Retinal pigment epithelial cell (primary cell): ENCODE measurements at regions not wholly inside any gene's neighbourhood (a gene's known extent, or its start where the extent isn't known, plus 50 kb on each side); places are given as distances from the start of the nearest gene placed in this dataset.

Source experiments
- DNase-seq: peaks from one replicate; pipeline ENCODE4 v3.0.0-alpha.2; 2010; ENCODE audit warnings: low read depth
- H3K4me3 ChIP-seq: 2 replicates; pipeline ENCODE4 v1.5.1; 2011; ENCODE audit warnings: mild to moderate bottlenecking, low read length, control low read depth, moderate library complexity
- TF ChIP-seq, protein P1 (sequence below): conservative IDR thresholded peaks from 2 replicates; pipeline ENCODE4 v1.5.1; 2011; ENCODE audit warnings: low read depth, low read length, control low read depth, inconsistent platforms

DNA sequence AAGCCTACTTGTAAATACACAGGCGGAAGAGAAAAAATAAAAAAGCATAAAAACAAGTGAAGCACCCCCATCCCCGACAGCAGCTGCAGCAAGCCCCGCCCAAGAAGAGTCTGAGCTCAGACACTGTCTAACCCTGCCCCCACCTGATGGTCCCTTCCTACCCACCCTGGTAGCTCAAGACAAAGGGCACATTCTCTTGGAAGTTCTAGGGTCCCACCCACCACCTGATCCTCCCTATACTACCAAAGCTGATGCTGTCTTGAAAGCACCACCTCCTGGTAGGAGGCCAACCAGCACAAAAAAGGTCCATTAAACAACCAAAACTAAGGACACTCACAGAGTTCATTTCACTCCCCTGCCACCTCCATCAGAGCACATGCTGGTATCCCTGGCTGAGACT is 308.2 kb downstream of the KLHL13 start:
- TF ChIP-seq, protein P1, sequence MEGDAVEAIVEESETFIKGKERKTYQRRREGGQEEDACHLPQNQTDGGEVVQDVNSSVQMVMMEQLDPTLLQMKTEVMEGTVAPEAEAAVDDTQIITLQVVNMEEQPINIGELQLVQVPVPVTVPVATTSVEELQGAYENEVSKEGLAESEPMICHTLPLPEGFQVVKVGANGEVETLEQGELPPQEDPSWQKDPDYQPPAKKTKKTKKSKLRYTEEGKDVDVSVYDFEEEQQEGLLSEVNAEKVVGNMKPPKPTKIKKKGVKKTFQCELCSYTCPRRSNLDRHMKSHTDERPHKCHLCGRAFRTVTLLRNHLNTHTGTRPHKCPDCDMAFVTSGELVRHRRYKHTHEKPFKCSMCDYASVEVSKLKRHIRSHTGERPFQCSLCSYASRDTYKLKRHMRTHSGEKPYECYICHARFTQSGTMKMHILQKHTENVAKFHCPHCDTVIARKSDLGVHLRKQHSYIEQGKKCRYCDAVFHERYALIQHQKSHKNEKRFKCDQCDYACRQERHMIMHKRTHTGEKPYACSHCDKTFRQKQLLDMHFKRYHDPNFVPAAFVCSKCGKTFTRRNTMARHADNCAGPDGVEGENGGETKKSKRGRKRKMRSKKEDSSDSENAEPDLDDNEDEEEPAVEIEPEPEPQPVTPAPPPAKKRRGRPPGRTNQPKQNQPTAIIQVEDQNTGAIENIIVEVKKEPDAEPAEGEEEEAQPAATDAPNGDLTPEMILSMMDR = no peak

DNA sequence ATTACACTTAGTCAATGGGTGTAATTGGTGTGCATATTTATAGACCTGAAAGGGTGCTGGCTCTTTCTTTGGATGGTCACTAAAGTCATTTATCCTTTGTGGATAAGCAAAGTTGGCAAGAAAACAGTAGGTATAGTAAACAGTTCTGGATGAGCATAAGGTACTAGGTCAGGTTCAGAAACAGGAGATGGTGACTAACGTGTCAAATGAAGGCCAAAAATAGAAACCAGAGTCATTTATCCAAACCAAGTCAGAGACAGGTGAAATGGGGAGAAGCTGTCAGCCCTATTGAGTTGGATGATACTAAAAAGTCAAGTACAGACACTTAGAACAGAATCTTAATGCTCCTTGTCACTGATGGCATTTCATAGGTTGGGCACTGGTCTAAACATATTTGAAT is 313.1 kb downstream of the KLHL13 start:
- TF ChIP-seq, protein P1 = no peak
- no peak for DNase-seq
- no peak overlapping the region for H3K4me3 ChIP-seq

More for the DNA sequence above, 308.2 kb downstream of the KLHL13 start:
- DNase-seq = no peak
- H3K4me3 ChIP-seq = no peak overlapping the region

DNA sequence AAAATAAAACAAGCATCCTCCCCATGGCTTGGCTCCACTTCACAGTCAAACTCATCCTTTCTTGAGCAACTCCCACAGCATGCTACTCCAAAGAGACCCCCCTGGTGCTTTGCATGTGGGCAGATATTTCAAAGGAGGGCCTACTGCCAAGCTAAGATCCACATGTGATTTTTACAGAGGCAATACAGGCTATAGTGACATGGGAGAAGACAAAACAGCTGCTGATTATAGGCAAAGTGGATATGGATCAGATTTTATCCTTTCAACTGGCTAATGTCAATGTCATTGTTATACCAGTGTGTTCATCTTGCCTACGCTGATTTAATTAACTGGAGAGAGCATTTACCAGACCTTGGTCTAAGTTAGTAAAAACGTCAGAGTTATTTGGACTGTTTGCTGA is 328.3 kb downstream of the KLHL13 start:
- TF ChIP-seq, protein P1 = no peak
- no peak overlapping the region for H3K4me3 ChIP-seq
- DNase-seq = no peak

DNA sequence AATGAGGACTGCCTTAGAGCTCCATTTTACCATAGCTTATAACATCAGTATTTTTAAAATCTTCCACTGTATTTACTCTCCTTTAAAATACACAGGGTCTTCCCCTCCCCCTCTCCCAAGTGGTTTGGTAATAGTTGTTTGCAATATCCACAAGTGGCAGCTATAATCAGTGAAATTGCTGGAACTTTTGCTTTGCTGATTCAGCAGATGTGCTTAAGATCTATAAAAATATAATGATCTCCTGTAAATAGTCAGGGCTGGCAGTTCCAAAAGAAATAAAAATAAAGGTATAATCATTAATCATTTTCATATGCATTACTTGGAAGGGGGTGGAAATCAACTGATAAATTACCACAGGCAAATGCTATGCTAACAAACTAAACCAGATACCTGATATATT is 345.2 kb downstream of the KLHL13 start:
- no peak for DNase-seq
- no peak overlapping the region for H3K4me3 ChIP-seq
- TF ChIP-seq, protein P1 = no peak

DNA sequence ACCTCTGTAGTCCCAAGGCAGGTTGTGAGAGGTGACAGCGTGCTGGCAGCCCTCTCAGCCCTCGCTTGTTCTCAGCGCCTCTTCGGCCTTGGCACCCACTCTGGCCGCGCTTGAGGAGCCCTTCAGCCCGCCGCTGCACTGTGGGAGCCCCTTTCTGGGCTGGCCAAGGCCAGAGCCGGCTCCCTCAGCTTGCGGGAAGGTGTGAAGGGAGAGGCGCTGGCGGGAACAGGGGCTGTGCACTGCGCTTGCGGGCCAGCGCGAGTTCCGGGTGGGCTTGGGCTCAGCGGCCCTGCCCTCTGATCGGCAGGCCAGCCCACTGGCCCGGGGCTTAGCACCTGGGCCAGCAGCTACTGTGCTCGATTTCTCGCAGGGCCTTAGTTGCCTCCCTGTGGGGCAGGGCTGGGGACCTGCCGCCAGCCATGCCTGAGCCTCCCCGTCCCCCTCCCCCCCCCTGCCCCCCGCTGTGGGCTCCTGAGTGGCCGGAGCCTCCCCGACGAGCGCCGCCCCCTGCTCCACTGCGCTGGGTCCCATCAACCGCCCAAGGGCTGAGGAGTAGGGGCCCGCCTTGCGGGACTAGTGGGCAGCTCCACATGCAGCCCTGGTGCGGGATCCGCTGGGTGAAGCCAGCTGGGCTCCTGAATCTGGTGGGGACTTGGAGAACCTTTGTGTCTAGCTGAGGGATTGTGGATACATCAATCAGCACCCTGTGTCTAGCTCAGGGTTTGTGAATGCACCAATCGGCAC is 347.6 kb downstream of the KLHL13 start:
- TF ChIP-seq, protein P1 = no peak
- DNase-seq = no peak
- H3K4me3 ChIP-seq = no peak overlapping the region

DNA sequence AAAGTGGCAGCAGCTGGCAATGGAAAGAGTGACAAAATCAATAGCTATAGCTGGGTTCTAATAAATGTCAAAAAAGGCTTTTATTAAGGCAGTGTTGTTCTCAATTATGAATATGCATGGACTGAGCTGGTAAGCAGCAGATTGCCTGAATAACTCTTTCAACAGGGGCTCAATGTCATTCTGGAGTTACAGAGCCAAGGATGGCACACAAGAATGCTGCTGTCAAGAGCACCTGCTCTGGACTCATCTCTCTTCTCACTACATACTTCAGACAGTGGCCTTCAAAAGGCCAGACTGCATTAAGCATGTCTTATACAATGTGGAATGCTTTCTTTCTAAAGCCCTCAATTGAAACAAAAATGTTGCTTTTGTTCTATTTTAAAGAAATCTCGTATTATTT is 351.4 kb downstream of the KLHL13 start:
- TF ChIP-seq, protein P1 = no peak
- DNase-seq = no peak
- H3K4me3 ChIP-seq = no peak overlapping the region

DNA sequence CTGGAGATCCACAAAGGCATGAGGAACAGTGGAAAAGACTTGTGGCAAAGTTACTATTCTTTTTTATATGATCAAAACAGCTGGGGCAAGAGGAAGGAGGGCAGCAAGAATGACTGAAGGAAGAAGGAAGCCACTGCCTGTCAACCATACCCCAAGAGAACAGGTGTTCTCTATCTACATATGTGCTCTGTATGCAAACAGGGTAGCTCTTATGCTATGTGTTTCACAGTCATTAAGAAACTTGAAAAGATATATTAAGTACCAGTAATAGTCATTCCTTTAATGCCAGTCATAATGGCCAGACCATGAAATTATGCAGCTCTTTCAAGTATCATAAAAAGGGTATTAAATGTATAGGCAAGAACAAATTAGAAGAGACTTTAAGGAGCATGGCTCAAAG is 363.9 kb downstream of the KLHL13 start:
- no peak for DNase-seq
- H3K4me3 ChIP-seq = no peak overlapping the region
- TF ChIP-seq, protein P1 = no peak
